Peyer's patch (tissue), 4 donors: ENCODE measurements at regions not wholly inside any gene's neighbourhood (a gene's known extent, or its start where the extent isn't known, plus 50 kb on each side); places are given as distances from the start of the nearest gene placed in this dataset.

ENCODE experiments used
- CTCF ChIP-seq, 6 experiments: fragments of 450-650 bp in 4 of 6; fragments of 200-600 bp in 2 of 6; sonication (generic) in 1 of 6; IDR thresholded peaks; one replicate each; pipeline ENCODE4 v1.5.1; 2017 to 2019; ENCODE audit warnings: antibody characterized with exemption in 6 of 6, mild to moderate bottlenecking in 3 of 6, moderate library complexity in 1 of 6
- POLR2A ChIP-seq, 2 donors: fragments of 450-650 bp; IDR thresholded peaks; one replicate each; pipeline ENCODE4 v1.5.1; 2017; ENCODE audit warnings: antibody characterized with exemption in 2 of 2, mild to moderate bottlenecking in 2 of 2, moderate library complexity in 2 of 2

GRCh38 chr13:80605716-80606115 lies 264.8 kb upstream of the SPRY2 start:
- TF ChIP-seq CTCF (IDR thresholded peaks at IDR 0.05) = no peak
- TF ChIP-seq POLR2A (IDR thresholded peaks at IDR 0.05) = no peak
